BE2C (cell line): ENCODE measurements at regions not wholly inside any gene's neighbourhood (a gene's known extent, or its start where the extent isn't known, plus 50 kb on each side); places are given as distances from the start of the nearest gene placed in this dataset.

Source experiments
- DNase-seq: peaks from one replicate; pipeline ENCODE4 v3.0.0-alpha.2; 2020
- H3K27me3 ChIP-seq: fragments of 250-450 bp; sonication (Bioruptor Pico); 2 replicates; pipeline ENCODE4 v1.5.1; 2020; ENCODE audit warnings: mild to moderate bottlenecking
- H3K36me3 ChIP-seq: fragments of 250-450 bp; sonication (Bioruptor Pico); 2 replicates; pipeline ENCODE4 v1.5.1; 2020; ENCODE audit warnings: mild to moderate bottlenecking
- H3K4me1 ChIP-seq: fragments of 250-450 bp; sonication (Bioruptor Pico); 2 replicates; pipeline ENCODE4 v1.5.1; 2020
- H3K4me3 ChIP-seq: 2 replicates; pipeline ENCODE4 v1.5.1; 2011; ENCODE audit warnings: low read depth, low read length
- H3K9me3 ChIP-seq: fragments of 250-450 bp; sonication (Bioruptor Pico); 2 replicates; pipeline ENCODE4 v1.5.1; 2020
- TF ChIP-seq, protein P1 (sequence below): IDR thresholded peaks from 2 replicates; pipeline ENCODE4 v1.5.1; 2012; ENCODE audit warnings: mild to moderate bottlenecking, low read depth, low read length

GRCh38 chr6:149132336-149132735 lies 185.2 kb upstream of the TAB2 start:
- H3K4me3 ChIP-seq: no peak overlapping the region
- H3K9me3 ChIP-seq: no peaks in the 10 kb centered on the region
- H3K27me3 ChIP-seq: no peaks in the 10 kb centered on the region
- H3K36me3 ChIP-seq: no peaks in the 10 kb centered on the region
- TF ChIP-seq, protein P1, sequence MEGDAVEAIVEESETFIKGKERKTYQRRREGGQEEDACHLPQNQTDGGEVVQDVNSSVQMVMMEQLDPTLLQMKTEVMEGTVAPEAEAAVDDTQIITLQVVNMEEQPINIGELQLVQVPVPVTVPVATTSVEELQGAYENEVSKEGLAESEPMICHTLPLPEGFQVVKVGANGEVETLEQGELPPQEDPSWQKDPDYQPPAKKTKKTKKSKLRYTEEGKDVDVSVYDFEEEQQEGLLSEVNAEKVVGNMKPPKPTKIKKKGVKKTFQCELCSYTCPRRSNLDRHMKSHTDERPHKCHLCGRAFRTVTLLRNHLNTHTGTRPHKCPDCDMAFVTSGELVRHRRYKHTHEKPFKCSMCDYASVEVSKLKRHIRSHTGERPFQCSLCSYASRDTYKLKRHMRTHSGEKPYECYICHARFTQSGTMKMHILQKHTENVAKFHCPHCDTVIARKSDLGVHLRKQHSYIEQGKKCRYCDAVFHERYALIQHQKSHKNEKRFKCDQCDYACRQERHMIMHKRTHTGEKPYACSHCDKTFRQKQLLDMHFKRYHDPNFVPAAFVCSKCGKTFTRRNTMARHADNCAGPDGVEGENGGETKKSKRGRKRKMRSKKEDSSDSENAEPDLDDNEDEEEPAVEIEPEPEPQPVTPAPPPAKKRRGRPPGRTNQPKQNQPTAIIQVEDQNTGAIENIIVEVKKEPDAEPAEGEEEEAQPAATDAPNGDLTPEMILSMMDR: no peak
- no peak for DNase-seq
- H3K4me1 ChIP-seq: peaks cover 4% of the 10 kb centered on the region; the same call in 1 of the 2 replicates

DNA sequence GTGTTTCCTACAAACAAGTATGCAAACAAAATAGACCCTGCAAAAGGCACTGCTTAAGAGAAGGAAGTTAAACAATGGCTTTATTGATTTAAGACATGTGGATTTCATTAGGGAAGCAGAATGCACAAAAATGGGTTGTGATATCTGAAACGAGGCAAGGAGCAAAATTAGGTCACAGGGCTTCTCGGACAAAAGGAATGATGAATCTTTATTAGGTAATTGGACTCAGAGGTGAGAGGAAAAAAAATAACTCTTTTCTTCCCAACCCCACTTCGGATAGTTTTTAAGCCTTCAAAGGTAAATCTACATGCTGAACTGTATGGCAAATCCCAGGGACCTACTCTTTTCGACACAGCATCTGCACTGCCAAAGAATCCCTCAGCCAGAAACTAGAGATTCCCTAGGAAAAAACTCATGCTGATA lies 183.0 kb upstream of the TAB2 start:
- Histone ChIP-seq H3K4me3 (no peak overlapping the region), H3K9me3 (no peaks in the 10 kb centered on the region), H3K27me3 (no peaks in the 10 kb centered on the region), H3K4me1 (peaks cover 4% of the 10 kb centered on the region; the same call in 1 of the 2 replicates), H3K36me3 (no peaks in the 10 kb centered on the region)
- DNase-seq: no peak
- TF ChIP-seq, protein P1: no peak

- Histone ChIP-seq H3K9me3 (no peaks in the 10 kb centered on the region), H3K36me3 (no peaks in the 10 kb centered on the region), H3K4me1 (peaks cover 4% of the 10 kb centered on the region; the same call in 1 of the 2 replicates), H3K4me3 (no peak overlapping the region), H3K27me3 (no peaks in the 10 kb centered on the region)
- no peak for DNase-seq
- TF ChIP-seq, protein P1: no peak
These were observed 181.7 kb upstream of the TAB2 start for GRCh38 chr6:149135809-149136208.

- H3K9me3 ChIP-seq: no peaks in the 10 kb centered on the region
- H3K36me3 ChIP-seq: no peaks in the 10 kb centered on the region
- no peaks in the 10 kb centered on the region for H3K27me3 ChIP-seq
- no peak for DNase-seq
- H3K4me1 ChIP-seq: peaks cover 4% of the 10 kb centered on the region; the same call in 1 of the 2 replicates
- TF ChIP-seq, protein P1: no peak
- H3K4me3 ChIP-seq: no peak overlapping the region
These were observed 181.1 kb upstream of the TAB2 start for GRCh38 chr6:149136273-149136912.

DNA sequence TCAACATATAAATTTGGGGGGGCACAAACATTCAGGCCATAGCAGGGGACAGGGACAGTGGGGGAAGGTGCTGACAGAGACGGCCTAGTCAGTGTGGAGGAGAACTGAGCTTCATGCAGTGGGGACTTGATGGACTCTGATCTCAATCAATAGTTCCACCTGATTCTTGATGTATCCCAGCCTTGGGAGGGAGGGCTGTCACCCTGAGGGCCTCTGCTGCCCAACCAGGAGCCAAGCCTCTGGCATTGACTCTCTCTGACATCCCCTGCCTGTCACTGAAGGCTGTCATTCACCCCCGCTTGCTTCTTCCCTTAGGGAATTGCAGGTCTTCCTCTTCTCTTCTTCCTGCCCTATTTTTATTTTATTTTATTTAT lies 180.6 kb upstream of the TAB2 start:
- Histone ChIP-seq H3K27me3 (no peaks in the 10 kb centered on the region), H3K9me3 (no peaks in the 10 kb centered on the region), H3K36me3 (no peaks in the 10 kb centered on the region), H3K4me1 (peaks cover 4% of the 10 kb centered on the region; the same call in 1 of the 2 replicates), H3K4me3 (no peak overlapping the region)
- no peak for DNase-seq
- TF ChIP-seq, protein P1: no peak

DNA sequence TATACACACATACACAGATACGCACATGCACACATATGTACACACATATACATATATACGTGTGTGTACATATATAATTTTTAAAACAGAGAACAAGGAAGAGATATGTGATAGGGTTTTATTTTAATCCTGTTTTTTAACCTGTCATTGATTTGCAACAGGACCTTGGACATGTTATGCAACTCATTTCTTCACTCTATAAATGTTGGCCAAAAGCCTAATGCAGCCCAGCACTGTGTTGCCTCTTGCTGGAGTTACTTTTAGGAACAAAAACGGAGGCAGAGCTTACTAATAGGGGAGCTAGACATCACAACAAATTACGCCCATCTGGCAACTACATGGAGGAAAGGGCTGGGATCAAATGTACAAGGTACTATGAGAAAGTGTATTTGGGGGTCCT lies 179.9 kb upstream of the TAB2 start:
- H3K4me1 ChIP-seq: peaks cover 4% of the 10 kb centered on the region; the same call in 1 of the 2 replicates
- TF ChIP-seq, protein P1: no peak
- H3K9me3 ChIP-seq: no peaks in the 10 kb centered on the region
- H3K27me3 ChIP-seq: no peaks in the 10 kb centered on the region
- DNase-seq: no peak
- H3K4me3 ChIP-seq: no peak overlapping the region
- H3K36me3 ChIP-seq: no peaks in the 10 kb centered on the region
